Esophagus squamous epithelium (tissue), 4 donors: ENCODE measurements at regions not wholly inside any gene's neighbourhood (a gene's known extent, or its start where the extent isn't known, plus 50 kb on each side); places are given as distances from the start of the nearest gene placed in this dataset.

Experiments
- POLR2A ChIP-seq, 4 donors: fragments of 450-650 bp; IDR thresholded peaks; one replicate each; pipeline ENCODE4 v1.6.1; 2017; ENCODE audit warnings: antibody characterized with exemption in 4 of 4, mild to moderate bottlenecking in 4 of 4, moderate library complexity in 3 of 4
- TF ChIP-seq, protein P1 (sequence below), 6 experiments: fragments of 450-650 bp in 4 of 6; fragments of 200-600 bp in 2 of 6; sonication (generic) in 2 of 6; IDR thresholded peaks; one replicate each; pipeline ENCODE4 v1.5.1; 2016 to 2019; ENCODE audit warnings: antibody characterized with exemption in 6 of 6, mild to moderate bottlenecking in 4 of 6, moderate library complexity in 4 of 6

DNA sequence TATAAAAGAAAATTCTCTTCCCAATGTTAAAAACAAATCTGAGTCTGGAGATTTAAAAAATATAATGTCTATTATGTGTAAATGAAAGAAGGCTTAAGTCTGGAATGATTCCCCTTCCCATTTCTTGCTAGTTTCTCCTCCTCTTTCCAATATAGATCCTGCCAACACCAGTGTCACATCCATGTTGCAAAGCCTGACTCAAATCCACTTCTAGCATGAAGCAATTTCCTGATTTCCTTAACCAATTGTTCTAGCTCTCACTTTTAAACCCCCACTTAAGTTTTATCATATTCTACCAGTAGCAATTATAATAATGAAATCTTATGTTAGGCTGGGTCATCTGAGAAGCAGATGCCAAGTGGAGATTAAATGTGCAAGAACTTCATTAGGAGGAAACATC, 100.1 kb upstream of the SEC61G start:
- TF ChIP-seq, protein P1, sequence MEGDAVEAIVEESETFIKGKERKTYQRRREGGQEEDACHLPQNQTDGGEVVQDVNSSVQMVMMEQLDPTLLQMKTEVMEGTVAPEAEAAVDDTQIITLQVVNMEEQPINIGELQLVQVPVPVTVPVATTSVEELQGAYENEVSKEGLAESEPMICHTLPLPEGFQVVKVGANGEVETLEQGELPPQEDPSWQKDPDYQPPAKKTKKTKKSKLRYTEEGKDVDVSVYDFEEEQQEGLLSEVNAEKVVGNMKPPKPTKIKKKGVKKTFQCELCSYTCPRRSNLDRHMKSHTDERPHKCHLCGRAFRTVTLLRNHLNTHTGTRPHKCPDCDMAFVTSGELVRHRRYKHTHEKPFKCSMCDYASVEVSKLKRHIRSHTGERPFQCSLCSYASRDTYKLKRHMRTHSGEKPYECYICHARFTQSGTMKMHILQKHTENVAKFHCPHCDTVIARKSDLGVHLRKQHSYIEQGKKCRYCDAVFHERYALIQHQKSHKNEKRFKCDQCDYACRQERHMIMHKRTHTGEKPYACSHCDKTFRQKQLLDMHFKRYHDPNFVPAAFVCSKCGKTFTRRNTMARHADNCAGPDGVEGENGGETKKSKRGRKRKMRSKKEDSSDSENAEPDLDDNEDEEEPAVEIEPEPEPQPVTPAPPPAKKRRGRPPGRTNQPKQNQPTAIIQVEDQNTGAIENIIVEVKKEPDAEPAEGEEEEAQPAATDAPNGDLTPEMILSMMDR (IDR thresholded peaks at IDR 0.05) = no peak
- TF ChIP-seq POLR2A (IDR thresholded peaks at IDR 0.05) = no peak
